HEK293T (cell line): ENCODE measurements at regions not wholly inside any gene's neighbourhood (a gene's known extent, or its start where the extent isn't known, plus 50 kb on each side); places are given as distances from the start of the nearest gene placed in this dataset.

Experiments used
- ARNT ChIP-seq: fragments of 450-650 bp; IDR thresholded peaks from 2 replicates; pipeline ENCODE4 v1.6.1; 2017; ENCODE audit warnings: mild to moderate bottlenecking
- FOXA1 ChIP-seq: fragments of 450-650 bp; IDR thresholded peaks from 2 replicates; pipeline ENCODE4 v1.6.1; 2016; ENCODE audit warnings: mild to moderate bottlenecking
- HDGF ChIP-seq: fragments of 450-650 bp; IDR thresholded peaks from 2 replicates; pipeline ENCODE4 v1.6.1; 2017; ENCODE audit warnings: antibody characterized with exemption, borderline replicate concordance
- L3MBTL2 ChIP-seq: fragments of 450-650 bp; conservative IDR thresholded peaks from 2 replicates; pipeline ENCODE4 v1.6.1; 2016; ENCODE audit warnings: mild to moderate bottlenecking
- SP1 ChIP-seq: fragments of 450-650 bp; IDR thresholded peaks from 2 replicates; pipeline ENCODE4 v1.6.1; 2017

DNA sequence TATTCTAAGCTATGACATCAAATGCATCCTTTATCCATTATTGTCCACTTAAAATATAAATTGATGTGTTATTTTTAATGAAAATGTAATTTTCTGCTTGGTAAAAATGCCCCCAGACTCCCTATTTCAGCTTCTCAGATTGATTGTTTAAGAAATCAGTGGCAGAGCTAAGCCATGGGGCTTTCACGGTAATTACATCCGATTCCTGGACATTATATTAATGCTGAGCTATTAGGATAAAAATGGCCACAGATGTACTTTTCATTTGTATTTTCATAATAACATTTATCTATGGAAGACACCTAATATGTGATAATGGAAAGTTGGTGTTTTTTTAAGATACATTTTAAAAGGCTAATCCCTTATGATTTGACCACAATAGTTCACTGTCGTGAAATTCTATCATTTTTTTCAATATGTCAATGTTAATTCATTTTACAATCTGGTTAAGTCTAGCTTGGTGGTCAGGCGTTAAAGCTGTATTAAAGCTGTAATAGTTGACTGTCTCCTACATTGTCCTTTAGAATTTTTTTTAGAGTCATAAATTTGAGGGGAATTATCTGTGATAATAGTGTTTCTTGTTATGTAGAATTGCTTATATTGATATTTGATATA, 229.0 kb upstream of the UBE2E3 start:
- no peak for TF ChIP-seq SP1
- TF ChIP-seq FOXA1, result no peak
- TF ChIP-seq HDGF, result no peak
- no peak for TF ChIP-seq L3MBTL2
- no peak for TF ChIP-seq ARNT
